GM11168 (cell line): ENCODE measurements at regions not wholly inside any gene's neighbourhood (a gene's known extent, or its start where the extent isn't known, plus 50 kb on each side); places are given as distances from the start of the nearest gene placed in this dataset.
"Not testable (repeated sequence)": the region's sequence is repeated elsewhere in the genome, so short reads cannot be mapped to it uniquely, and the experiment has no call there.

Experiments used
- in situ Hi-C: fragments of 300-500 bp; cut with MboI; formaldehyde crosslinking; loops from one replicate; pipeline ENCODE4 v1.12.0; 2022; ENCODE audit warnings: low sequenced_read_pairs; ENCODE audit not compliant: unreplicated experiment

- in situ Hi-C loops = no loop called here
Measured at GRCh38 chr13:88752041-88752440, 1080.9 kb downstream of the SLITRK5 start.

- in situ Hi-C loops = no loop called here
Measured at GRCh38 chr13:88754141-88754540, 1083.0 kb downstream of the SLITRK5 start.

GRCh38 chr13:88761145-88761544, 1090.0 kb downstream of the SLITRK5 start:
- in situ Hi-C loops = no loop called here

- in situ Hi-C loops = no loop called here
Measured at GRCh38 chr13:88764103-88764502, 1092.9 kb downstream of the SLITRK5 start.

- in situ Hi-C loops = no loop called here
Measured at GRCh38 chr13:88800505-88800904, 1129.3 kb downstream of the SLITRK5 start.

GRCh38 chr13:88801361-88801760, 1130.2 kb downstream of the SLITRK5 start:
- in situ Hi-C loops = no loop called here

GRCh38 chr13:88802886-88803285, 1131.7 kb downstream of the SLITRK5 start:
- in situ Hi-C loops = no loop called here

GRCh38 chr13:88806438-88806837, 1135.3 kb downstream of the SLITRK5 start:
- in situ Hi-C loops = no loop called here

- in situ Hi-C loops = no loop called here
Measured at GRCh38 chr13:88817560-88817959, 1146.4 kb downstream of the SLITRK5 start.

- in situ Hi-C loops = no loop called here
Measured at GRCh38 chr13:88823114-88823513, 1151.9 kb downstream of the SLITRK5 start.

GRCh38 chr13:88824218-88824617, 1153.0 kb downstream of the SLITRK5 start:
- in situ Hi-C loops = no loop called here

GRCh38 chr13:88840085-88840484, 1168.9 kb downstream of the SLITRK5 start:
- in situ Hi-C loops = no loop called here

GRCh38 chr13:88852293-88852692, 1181.1 kb downstream of the SLITRK5 start:
- in situ Hi-C loops = not testable (repeated sequence)

- in situ Hi-C loops = no loop called here
Measured at GRCh38 chr13:88857256-88857655, 1186.1 kb downstream of the SLITRK5 start.

GRCh38 chr13:88862095-88862620, 1191.0 kb downstream of the SLITRK5 start:
- in situ Hi-C loops = no loop called here

- in situ Hi-C loops = no loop called here
Measured at GRCh38 chr13:88863116-88863515, 1191.9 kb downstream of the SLITRK5 start.

GRCh38 chr13:88866195-88866594, 1195.0 kb downstream of the SLITRK5 start:
- in situ Hi-C loops = no loop called here

GRCh38 chr13:88883741-88884140, 1212.6 kb downstream of the SLITRK5 start:
- in situ Hi-C loops = no loop called here

GRCh38 chr13:88887045-88887662, 1216.0 kb downstream of the SLITRK5 start:
- in situ Hi-C loops = no loop called here

- in situ Hi-C loops = no loop called here
Measured at GRCh38 chr13:88895261-88895941, 1224.2 kb downstream of the SLITRK5 start.

GRCh38 chr13:88896466-88896865, 1225.3 kb downstream of the SLITRK5 start:
- in situ Hi-C loops = no loop called here

GRCh38 chr13:88908961-88909441, 1237.8 kb downstream of the SLITRK5 start:
- in situ Hi-C loops = no loop called here
